ENCODE measurements at regions not wholly inside any gene's neighbourhood (a gene's known extent, or its start where the extent isn't known, plus 50 kb on each side); places are given as distances from the start of the nearest gene placed in this dataset.
"Not testable (repeated sequence)": the region's sequence is repeated elsewhere in the genome, so short reads cannot be mapped to it uniquely, and the experiment has no call there.

- no peak overlapping the region for H3K4me3 Mint-ChIP-seq
- no peak overlapping the region for H3K27ac Mint-ChIP-seq
- TF ChIP-seq CTCF (IDR thresholded peaks at IDR 0.05; ENCODE audit: unreplicated experiment in 3 of 3), result no peak
- no peaks in the 10 kb centered on the region for H3K27me3 Mint-ChIP-seq (ENCODE audit: low read depth)
- no peaks in the 10 kb centered on the region for H3K36me3 Mint-ChIP-seq (ENCODE audit: low read depth)
- no peaks in the 10 kb centered on the region for H3K9me3 Mint-ChIP-seq
- no peaks in the 10 kb centered on the region for H3K4me1 Mint-ChIP-seq
These were observed 293.1 kb downstream of the TRIML1 start for GRCh38 chr4:188432328-188432727.

- Mint-ChIP-seq H3K27ac (no peak overlapping the region), H3K36me3 (ENCODE audit: low read depth) (no peaks in the 10 kb centered on the region), H3K27me3 (ENCODE audit: low read depth) (no peaks in the 10 kb centered on the region), H3K4me3 (no peak overlapping the region), H3K4me1 (no peaks in the 10 kb centered on the region), H3K9me3 (no peaks in the 10 kb centered on the region)
- TF ChIP-seq CTCF (IDR thresholded peaks at IDR 0.05; ENCODE audit: unreplicated experiment in 3 of 3), result no peak
These were observed 294.6 kb downstream of the TRIML1 start for GRCh38 chr4:188433741-188434315.

GRCh38 chr4:188434643-188435042, 295.4 kb downstream of the TRIML1 start:
- no peak overlapping the region for H3K27ac Mint-ChIP-seq
- H3K27me3 Mint-ChIP-seq (ENCODE audit: low read depth), result no peaks in the 10 kb centered on the region
- no peak overlapping the region for H3K4me3 Mint-ChIP-seq
- H3K36me3 Mint-ChIP-seq (ENCODE audit: low read depth), result no peaks in the 10 kb centered on the region
- no peak for TF ChIP-seq CTCF (IDR thresholded peaks at IDR 0.05; ENCODE audit: unreplicated experiment in 3 of 3)
- H3K9me3 Mint-ChIP-seq, result no peaks in the 10 kb centered on the region
- H3K4me1 Mint-ChIP-seq, result no peaks in the 10 kb centered on the region

- H3K4me3 Mint-ChIP-seq, result no peak overlapping the region
- no peak for TF ChIP-seq CTCF (IDR thresholded peaks at IDR 0.05; ENCODE audit: unreplicated experiment in 3 of 3)
- no peak overlapping the region for H3K27ac Mint-ChIP-seq
- H3K27me3 Mint-ChIP-seq (ENCODE audit: low read depth), result no peaks in the 10 kb centered on the region
- H3K36me3 Mint-ChIP-seq (ENCODE audit: low read depth), result no peaks in the 10 kb centered on the region
- no peaks in the 10 kb centered on the region for H3K4me1 Mint-ChIP-seq
- no peaks in the 10 kb centered on the region for H3K9me3 Mint-ChIP-seq
These were observed 296.1 kb downstream of the TRIML1 start for GRCh38 chr4:188435381-188435780.

- Mint-ChIP-seq H3K27me3 (ENCODE audit: low read depth) (no peaks in the 10 kb centered on the region), H3K4me1 (no peaks in the 10 kb centered on the region), H3K9me3 (no peaks in the 10 kb centered on the region), H3K27ac (no peak overlapping the region), H3K36me3 (ENCODE audit: low read depth) (no peaks in the 10 kb centered on the region), H3K4me3 (no peak overlapping the region)
- TF ChIP-seq CTCF (IDR thresholded peaks at IDR 0.05; ENCODE audit: unreplicated experiment in 3 of 3), result no peak
These were observed 298.3 kb downstream of the TRIML1 start for GRCh38 chr4:188437535-188437934.

GRCh38 chr4:188438391-188438824, 299.2 kb downstream of the TRIML1 start:
- H3K9me3 Mint-ChIP-seq; H3K36me3 Mint-ChIP-seq (ENCODE audit: low read depth); H3K4me1 Mint-ChIP-seq; H3K4me3 Mint-ChIP-seq; H3K27me3 Mint-ChIP-seq (ENCODE audit: low read depth): not testable (repeated sequence)
- H3K27ac Mint-ChIP-seq, result peak overlapping the region in 1 of 3 experiments; percentile 28

Measured in nephron (organoid).